Mesenchymal stem cell (in vitro differentiated cells and primary cell): ENCODE measurements at regions not wholly inside any gene's neighbourhood (a gene's known extent, or its start where the extent isn't known, plus 50 kb on each side); places are given as distances from the start of the nearest gene placed in this dataset.

ENCODE experiments used
- DNase-seq: peaks from one replicate; pipeline ENCODE4 v3.0.0-alpha.2; 2013
- H2AFZ ChIP-seq: one replicate; pipeline ENCODE4 v1.6.1; 2013; ENCODE audit warnings: low read depth, mild to moderate bottlenecking, control low read depth, inconsistent platforms, low read length, moderate library complexity
- H2AK5ac ChIP-seq: 2 replicates; pipeline ENCODE4 v1.6.1; 2013; ENCODE audit warnings: low read length, moderate library complexity, mild to moderate bottlenecking, inconsistent platforms; ENCODE audit not compliant: severe bottlenecking
- H2BK120ac ChIP-seq: one replicate; pipeline ENCODE4 v1.6.1; 2013; ENCODE audit warnings: low read depth, mild to moderate bottlenecking, inconsistent platforms, low read length, moderate library complexity
- H2BK12ac ChIP-seq, 2 experiments: one replicate each; pipeline ENCODE4 v1.6.1; 2013; ENCODE audit warnings: inconsistent platforms in 2 of 2, low read length in 2 of 2, mild to moderate bottlenecking in 2 of 2, moderate library complexity in 2 of 2, control low read depth in 1 of 2
- H2BK15ac ChIP-seq: one replicate; pipeline ENCODE4 v1.6.1; 2013; ENCODE audit warnings: mild to moderate bottlenecking, low read depth, inconsistent platforms; ENCODE audit not compliant: poor library complexity, severe bottlenecking
- H2BK5ac ChIP-seq: 2 replicates; pipeline ENCODE4 v1.6.1; 2013; ENCODE audit warnings: low read depth, mild to moderate bottlenecking, low read length, control low read depth, inconsistent platforms; ENCODE audit not compliant: poor library complexity, severe bottlenecking
- H3K14ac ChIP-seq, 2 experiments: one replicate each; pipeline ENCODE4 v1.6.1; 2013; ENCODE audit warnings: inconsistent platforms in 2 of 2, low read length in 2 of 2, control low read depth in 1 of 2, mild to moderate bottlenecking in 1 of 2, moderate library complexity in 1 of 2
- H3K18ac ChIP-seq, 2 experiments: one replicate each; pipeline ENCODE4 v1.6.1; 2013; ENCODE audit warnings: inconsistent platforms in 2 of 2, low read length in 2 of 2, control low read depth in 1 of 2, low read depth in 1 of 2, mild to moderate bottlenecking in 1 of 2
- H3K23ac ChIP-seq, 2 experiments: one replicate each; pipeline ENCODE4 v1.6.1; 2013; ENCODE audit warnings: inconsistent platforms in 2 of 2, low read length in 2 of 2, mild to moderate bottlenecking in 2 of 2, moderate library complexity in 2 of 2, control low read depth in 1 of 2
- H3K27ac ChIP-seq: 2 replicates; pipeline ENCODE4 v1.5.1; 2013; ENCODE audit warnings: mild to moderate bottlenecking, moderate library complexity, low read length, control low read depth, inconsistent platforms; ENCODE audit not compliant: poor library complexity, severe bottlenecking
- H3K27me3 ChIP-seq, 2 experiments: 2 replicates each; pipeline versions ENCODE4 v1.6.1 to v1.7.0; 2013; ENCODE audit warnings: low read length in 2 of 2, mild to moderate bottlenecking in 2 of 2, moderate library complexity in 2 of 2, control low read depth in 1 of 2, inconsistent platforms in 1 of 2; ENCODE audit not compliant: control insufficient read depth in 1 of 2, insufficient read depth in 1 of 2
- H3K36me3 ChIP-seq, 2 experiments: 2 replicates each; pipeline versions ENCODE4 v1.6.1 to v1.7.0; 2013; ENCODE audit warnings: low read length in 2 of 2, control low read depth in 1 of 2, inconsistent platforms in 1 of 2, low read depth in 1 of 2, mild to moderate bottlenecking in 1 of 2; ENCODE audit not compliant: insufficient read depth in 2 of 2, control insufficient read depth in 1 of 2
- H3K4ac ChIP-seq, 2 experiments: one replicate each; pipeline ENCODE4 v1.6.1; 2013; ENCODE audit warnings: inconsistent platforms in 2 of 2, low read length in 2 of 2, mild to moderate bottlenecking in 2 of 2, moderate library complexity in 2 of 2, control low read depth in 1 of 2, low read depth in 1 of 2
- H3K4me1 ChIP-seq: 2 replicates; pipeline ENCODE4 v1.6.1; 2013; ENCODE audit warnings: low read depth, low read length, control low read depth; ENCODE audit not compliant: control insufficient read depth, insufficient read depth
- H3K4me2 ChIP-seq: 2 replicates; pipeline ENCODE4 v1.6.1; 2013; ENCODE audit warnings: low read length, mild to moderate bottlenecking, inconsistent platforms; ENCODE audit not compliant: poor library complexity, severe bottlenecking
- H3K4me3 ChIP-seq, 2 experiments: 2 replicates each; pipeline versions ENCODE4 v1.5.1 to v1.7.0; 2013; ENCODE audit warnings: low read length in 2 of 2, mild to moderate bottlenecking in 2 of 2, control low read depth in 1 of 2, low read depth in 1 of 2; ENCODE audit not compliant: insufficient read depth in 1 of 2
- H3K79me1 ChIP-seq: replicated peaks from 2 replicates; pipeline ENCODE4 v1.6.1; 2013; ENCODE audit warnings: mild to moderate bottlenecking, control low read depth, low read length, inconsistent platforms; ENCODE audit not compliant: poor library complexity, severe bottlenecking
- H3K9ac ChIP-seq: 2 replicates; pipeline ENCODE4 v1.7.0; 2013; ENCODE audit warnings: mild to moderate bottlenecking, low read length, moderate library complexity
- H3K9me3 ChIP-seq: 2 replicates; pipeline ENCODE4 v1.7.0; 2013; ENCODE audit warnings: mild to moderate bottlenecking, low read length; ENCODE audit not compliant: control insufficient read depth
- H4K8ac ChIP-seq: one replicate; pipeline ENCODE4 v1.6.1; 2013; ENCODE audit warnings: inconsistent platforms, mild to moderate bottlenecking, low read length, moderate library complexity
- H4K91ac ChIP-seq: one replicate; pipeline ENCODE4 v1.6.1; 2013; ENCODE audit warnings: mild to moderate bottlenecking, low read length, inconsistent platforms
- WGBS: methylation state at CpG from one replicate; pipeline ENCODE4 v1.1.7; 2013; ENCODE audit warnings: mixed read lengths; 5-methylcytosine and 5-hydroxymethylcytosine counted together

GRCh38 chr12:90036637-90037036 lies 328.0 kb upstream of the ATP2B1 start:
- no peak overlapping the region for H3K23ac ChIP-seq
- H2AFZ ChIP-seq = no peak overlapping the region
- H3K9me3 ChIP-seq = peaks cover 8% of the 10 kb centered on the region
- H2BK12ac ChIP-seq = no peak overlapping the region
- H3K36me3 ChIP-seq = no peaks in the 10 kb centered on the region
- H3K4me3 ChIP-seq = no peak overlapping the region
- no peak overlapping the region for H2BK5ac ChIP-seq
- no peaks in the 10 kb centered on the region for H3K79me1 ChIP-seq
- no peak for DNase-seq
- H4K91ac ChIP-seq = no peak overlapping the region
- H4K8ac ChIP-seq = no peak overlapping the region
- no peak overlapping the region for H2BK120ac ChIP-seq
- WGBS = no CpG with 5 or more reads among the region's 2 CpGs
- no peaks in the 10 kb centered on the region for H3K27me3 ChIP-seq
- no peaks in the 10 kb centered on the region for H3K4me1 ChIP-seq
- H3K4ac ChIP-seq = no peak overlapping the region
- H2BK15ac ChIP-seq = no peak overlapping the region
- no peak overlapping the region for H3K4me2 ChIP-seq
- H3K18ac ChIP-seq = no peak overlapping the region
- H3K9ac ChIP-seq = peak overlapping the region; percentile 58
- no peak overlapping the region for H3K14ac ChIP-seq
- H2AK5ac ChIP-seq = no peak overlapping the region
- H3K27ac ChIP-seq = no peak overlapping the region

- Histone ChIP-seq H3K14ac (no peak overlapping the region), H3K36me3 (no peaks in the 10 kb centered on the region), H2BK15ac (no peak overlapping the region), H4K8ac (no peak overlapping the region), H2AFZ (no peak overlapping the region), H3K4me3 (no peak overlapping the region), H2BK12ac (peak overlapping the region in 1 of 2 experiments; percentile 76), H3K27me3 (no peaks in the 10 kb centered on the region), H2BK5ac (no peak overlapping the region), H3K4me2 (no peak overlapping the region), H3K9ac (no peak overlapping the region), H3K9me3 (peaks cover 3% of the 10 kb centered on the region), H4K91ac (no peak overlapping the region), H2BK120ac (no peak overlapping the region), H2AK5ac (no peak overlapping the region), H3K79me1 (no peaks in the 10 kb centered on the region), H3K4me1 (no peaks in the 10 kb centered on the region), H3K4ac (no peak overlapping the region), H3K18ac (peak overlapping the region in 1 of 2 experiments; percentile 49), H3K27ac (no peak overlapping the region), H3K23ac (no peak overlapping the region)
- no peak for DNase-seq
These were observed 322.1 kb upstream of the ATP2B1 start for GRCh38 chr12:90030726-90031125.

GRCh38 chr12:90029317-90029716 lies 320.7 kb upstream of the ATP2B1 start:
- no peak overlapping the region for H3K27ac ChIP-seq
- H3K14ac ChIP-seq = no peak overlapping the region
- no peaks in the 10 kb centered on the region for H3K4me1 ChIP-seq
- H2AFZ ChIP-seq = no peak overlapping the region
- H4K91ac ChIP-seq = no peak overlapping the region
- H2BK15ac ChIP-seq = peak overlapping the region; percentile 67
- H3K27me3 ChIP-seq = no peaks in the 10 kb centered on the region
- H2BK12ac ChIP-seq = peak overlapping the region; percentile 37 to 84
- no peaks in the 10 kb centered on the region for H3K36me3 ChIP-seq
- no peak overlapping the region for H3K4ac ChIP-seq
- no peak overlapping the region for H2AK5ac ChIP-seq
- no peak overlapping the region for H2BK120ac ChIP-seq
- H3K9me3 ChIP-seq = no peaks in the 10 kb centered on the region
- no peak for DNase-seq
- H4K8ac ChIP-seq = no peak overlapping the region
- no peak overlapping the region for H3K18ac ChIP-seq
- 80% methylated on average over 2 of the region's 2 CpGs for WGBS
- no peak overlapping the region for H3K23ac ChIP-seq
- H2BK5ac ChIP-seq = no peak overlapping the region
- no peak overlapping the region for H3K4me2 ChIP-seq
- H3K79me1 ChIP-seq = no peaks in the 10 kb centered on the region
- H3K4me3 ChIP-seq = no peak overlapping the region
- no peak overlapping the region for H3K9ac ChIP-seq

GRCh38 chr12:90028635-90029051 lies 320.0 kb upstream of the ATP2B1 start:
- Histone ChIP-seq H3K9ac (peak overlapping the region; percentile 21), H4K91ac (no peak overlapping the region), H4K8ac (no peak overlapping the region), H2AFZ (no peak overlapping the region), H3K4ac (no peak overlapping the region), H3K27ac (no peak overlapping the region), H2BK5ac (no peak overlapping the region), H3K4me2 (no peak overlapping the region), H3K23ac (no peak overlapping the region), H3K36me3 (no peaks in the 10 kb centered on the region), H3K79me1 (no peaks in the 10 kb centered on the region), H3K4me3 (no peak overlapping the region), H3K4me1 (no peaks in the 10 kb centered on the region), H3K27me3 (no peaks in the 10 kb centered on the region), H2BK15ac (no peak overlapping the region), H3K18ac (no peak overlapping the region), H3K14ac (no peak overlapping the region), H3K9me3 (no peaks in the 10 kb centered on the region), H2BK12ac (no peak overlapping the region), H2AK5ac (no peak overlapping the region), H2BK120ac (no peak overlapping the region)
- DNase-seq = peak; percentile 64
